Astrocyte of the spinal cord (primary cell): ENCODE measurements at regions not wholly inside any gene's neighbourhood (a gene's known extent, or its start where the extent isn't known, plus 50 kb on each side); places are given as distances from the start of the nearest gene placed in this dataset.
"Not testable (repeated sequence)": the region's sequence is repeated elsewhere in the genome, so short reads cannot be mapped to it uniquely, and the experiment has no call there.

Source experiments
- DNase-seq: peaks from one replicate; pipeline ENCODE4 v3.0.0; 2011; ENCODE audit warnings: low read depth, low spot score
- H3K4me3 ChIP-seq: 2 replicates; pipeline ENCODE4 v1.5.1; 2011; ENCODE audit warnings: low read depth, mild to moderate bottlenecking, low read length, moderate library complexity
- CTCF ChIP-seq: IDR thresholded peaks from 2 replicates; pipeline ENCODE4 v1.5.1; 2012; ENCODE audit warnings: low read depth, mild to moderate bottlenecking, low read length, inconsistent platforms
- in situ Hi-C: cut with HindIII; loops from 2 replicates; pipeline ENCODE4 v1.10.0; 2017; ENCODE audit warnings: low sequenced_read_pairs

- TF ChIP-seq CTCF = no peak
- no peak overlapping the region for H3K4me3 ChIP-seq
- in situ Hi-C loops = no loop called here
- DNase-seq = no peak
Observed at GRCh38 chr2:194514281-194514680, 1142.7 kb upstream of the SLC39A10 start.

- H3K4me3 ChIP-seq, in situ Hi-C loops: not testable (repeated sequence)
- peak; percentile 53 for DNase-seq
Observed at GRCh38 chr2:194511070-194511469, 1146.0 kb upstream of the SLC39A10 start.

DNA sequence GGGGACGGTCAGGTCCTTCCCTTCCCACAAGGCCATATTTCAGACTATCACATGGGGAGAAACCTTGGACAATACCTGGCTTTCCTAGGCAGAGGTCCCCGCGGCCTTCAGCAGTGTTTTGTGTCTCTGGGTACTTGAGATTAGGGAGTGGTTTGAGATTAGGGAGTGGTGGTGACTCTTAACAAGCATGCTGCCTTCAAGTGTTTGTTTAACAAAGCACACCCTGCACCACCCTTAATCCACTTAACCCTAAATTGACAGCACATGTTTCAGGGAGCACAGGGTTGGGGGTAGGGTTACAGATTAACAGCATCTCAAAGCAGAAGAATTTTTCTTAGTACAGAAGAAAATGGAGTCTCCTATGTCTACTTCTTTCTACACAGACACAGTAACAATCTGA, 1152.2 kb upstream of the SLC39A10 start:
- in situ Hi-C loops, DNase-seq, H3K4me3 ChIP-seq: not testable (repeated sequence)

DNA sequence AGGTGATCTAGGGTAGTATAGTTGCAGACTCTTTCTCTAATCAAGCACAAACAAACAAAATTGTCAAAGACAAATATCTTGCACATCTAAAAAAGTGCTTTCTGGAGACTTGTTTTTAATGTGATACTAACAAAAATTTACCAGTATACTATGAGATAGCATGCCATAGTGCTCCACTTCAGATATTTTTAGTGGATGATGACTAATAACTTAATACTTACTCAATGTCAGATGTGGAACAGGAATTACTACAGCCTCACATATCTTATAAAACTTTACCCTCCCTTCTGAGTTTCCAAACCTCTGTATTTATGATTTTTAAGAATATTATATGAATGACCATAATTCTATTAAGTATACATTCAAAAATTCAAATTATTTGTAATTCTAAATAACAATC, 1162.0 kb upstream of the SLC39A10 start:
- H3K4me3 ChIP-seq = no peak overlapping the region
- TF ChIP-seq CTCF = no peak
- in situ Hi-C loops = no loop called here
- DNase-seq = no peak

DNA sequence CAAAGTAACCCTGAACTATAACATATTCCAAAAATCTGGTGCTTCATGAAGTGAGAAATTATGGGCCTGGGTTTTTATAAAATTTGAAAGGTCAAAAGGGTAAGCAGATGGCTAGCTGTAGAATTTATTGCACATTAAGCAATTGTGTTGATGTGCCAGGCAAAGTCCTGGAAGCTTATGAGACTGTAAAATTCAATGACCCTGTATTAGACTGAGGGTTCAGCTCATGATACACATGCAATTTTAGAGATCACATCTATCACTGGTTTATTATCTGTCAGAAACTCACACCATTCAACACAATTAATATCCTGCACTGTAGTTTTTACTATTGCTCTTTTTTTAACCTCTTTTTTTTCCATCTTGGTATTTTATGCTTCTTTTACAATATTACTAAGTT, 1162.6 kb upstream of the SLC39A10 start:
- H3K4me3 ChIP-seq = no peak overlapping the region
- in situ Hi-C loops = no loop called here
- TF ChIP-seq CTCF = no peak
- no peak for DNase-seq

GRCh38 chr2:194491409-194492115, 1165.5 kb upstream of the SLC39A10 start:
- no peak overlapping the region for H3K4me3 ChIP-seq
- TF ChIP-seq CTCF = no peak
- in situ Hi-C loops = no loop called here
- DNase-seq = no peak

GRCh38 chr2:194486326-194486725, 1170.7 kb upstream of the SLC39A10 start:
- no peak for TF ChIP-seq CTCF
- no peak overlapping the region for H3K4me3 ChIP-seq
- DNase-seq = no peak
- in situ Hi-C loops = no loop called here

DNA sequence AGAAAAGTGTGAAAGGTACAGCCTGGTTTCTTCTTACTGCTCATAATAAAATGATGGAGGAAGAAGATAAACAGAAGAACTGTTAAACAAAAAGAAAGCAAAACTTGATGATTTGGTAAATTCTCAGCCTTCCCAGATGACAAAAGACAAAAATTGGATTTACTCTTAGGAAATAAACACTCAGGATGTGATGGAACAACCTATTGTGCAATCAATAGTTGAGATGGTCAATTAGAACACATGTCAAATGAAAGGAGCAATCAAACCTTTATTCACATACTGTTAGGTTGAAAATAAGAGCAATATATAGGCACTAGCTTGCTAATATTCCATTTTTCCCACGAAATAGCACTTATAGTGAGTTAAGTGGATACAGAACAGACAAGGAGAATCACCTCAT, 1174.0 kb upstream of the SLC39A10 start:
- no peak for DNase-seq
- H3K4me3 ChIP-seq = no peak overlapping the region
- no peak for TF ChIP-seq CTCF
- in situ Hi-C loops = no loop called here
